ENCODE measurements at regions not wholly inside any gene's neighbourhood (a gene's known extent, or its start where the extent isn't known, plus 50 kb on each side); places are given as distances from the start of the nearest gene placed in this dataset.

- no peak for DNase-seq (ENCODE audit: extremely low spot score, unreplicated experiment)
- TF ChIP-seq, protein P1, sequence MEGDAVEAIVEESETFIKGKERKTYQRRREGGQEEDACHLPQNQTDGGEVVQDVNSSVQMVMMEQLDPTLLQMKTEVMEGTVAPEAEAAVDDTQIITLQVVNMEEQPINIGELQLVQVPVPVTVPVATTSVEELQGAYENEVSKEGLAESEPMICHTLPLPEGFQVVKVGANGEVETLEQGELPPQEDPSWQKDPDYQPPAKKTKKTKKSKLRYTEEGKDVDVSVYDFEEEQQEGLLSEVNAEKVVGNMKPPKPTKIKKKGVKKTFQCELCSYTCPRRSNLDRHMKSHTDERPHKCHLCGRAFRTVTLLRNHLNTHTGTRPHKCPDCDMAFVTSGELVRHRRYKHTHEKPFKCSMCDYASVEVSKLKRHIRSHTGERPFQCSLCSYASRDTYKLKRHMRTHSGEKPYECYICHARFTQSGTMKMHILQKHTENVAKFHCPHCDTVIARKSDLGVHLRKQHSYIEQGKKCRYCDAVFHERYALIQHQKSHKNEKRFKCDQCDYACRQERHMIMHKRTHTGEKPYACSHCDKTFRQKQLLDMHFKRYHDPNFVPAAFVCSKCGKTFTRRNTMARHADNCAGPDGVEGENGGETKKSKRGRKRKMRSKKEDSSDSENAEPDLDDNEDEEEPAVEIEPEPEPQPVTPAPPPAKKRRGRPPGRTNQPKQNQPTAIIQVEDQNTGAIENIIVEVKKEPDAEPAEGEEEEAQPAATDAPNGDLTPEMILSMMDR (IDR thresholded peaks at IDR 0.05) = no peak
- Mint-ChIP-seq H3K27ac (ENCODE audit: unreplicated experiment) (no peak overlapping the region), H3K4me3 (ENCODE audit: unreplicated experiment) (no peak overlapping the region), H3K27me3 (ENCODE audit: unreplicated experiment) (no peaks in the 10 kb centered on the region), H3K4me1 (ENCODE audit: unreplicated experiment) (no peaks in the 10 kb centered on the region), H3K9me3 (ENCODE audit: unreplicated experiment) (peaks cover 30% of the 10 kb centered on the region), H3K36me3 (ENCODE audit: unreplicated experiment) (no peaks in the 10 kb centered on the region)
Observed at GRCh38 chr3:74564560-74564959, 49.9 kb downstream of the CNTN3 start.

- TF ChIP-seq, protein P1 (IDR thresholded peaks at IDR 0.05) = no peak
- Mint-ChIP-seq H3K27ac (ENCODE audit: unreplicated experiment) (no peak overlapping the region), H3K4me3 (ENCODE audit: unreplicated experiment) (no peak overlapping the region), H3K4me1 (ENCODE audit: unreplicated experiment) (no peaks in the 10 kb centered on the region), H3K36me3 (ENCODE audit: unreplicated experiment) (no peaks in the 10 kb centered on the region), H3K9me3 (ENCODE audit: unreplicated experiment) (peaks cover 25% of the 10 kb centered on the region), H3K27me3 (ENCODE audit: unreplicated experiment) (no peaks in the 10 kb centered on the region)
- no peak for DNase-seq (ENCODE audit: extremely low spot score, unreplicated experiment)
Observed at GRCh38 chr3:74562558-74563269, 51.7 kb downstream of the CNTN3 start.

DNA sequence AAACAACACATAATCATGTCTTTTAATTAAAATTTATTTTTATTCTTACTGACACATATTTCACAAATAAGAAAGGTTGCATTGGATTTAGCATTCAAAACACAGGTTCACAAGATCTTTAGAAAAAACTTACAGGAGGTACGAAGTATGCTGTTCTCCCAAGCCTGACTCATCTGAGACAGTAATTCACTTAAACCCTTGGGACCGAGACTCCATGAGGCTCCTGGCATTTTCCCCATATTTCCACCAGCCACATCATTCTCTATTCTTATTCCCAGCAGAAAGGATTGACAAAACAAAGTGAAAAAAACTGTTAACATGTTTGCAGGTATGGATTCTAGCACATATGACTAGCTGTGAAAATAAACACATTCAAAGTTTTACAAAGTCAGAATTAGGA lies 52.6 kb downstream of the CNTN3 start:
- no peak overlapping the region for H3K4me3 Mint-ChIP-seq (ENCODE audit: unreplicated experiment)
- no peaks in the 10 kb centered on the region for H3K27me3 Mint-ChIP-seq (ENCODE audit: unreplicated experiment)
- H3K4me1 Mint-ChIP-seq (ENCODE audit: unreplicated experiment) = no peaks in the 10 kb centered on the region
- H3K27ac Mint-ChIP-seq (ENCODE audit: unreplicated experiment) = no peak overlapping the region
- no peak for DNase-seq (ENCODE audit: extremely low spot score, unreplicated experiment)
- H3K9me3 Mint-ChIP-seq (ENCODE audit: unreplicated experiment) = peaks cover 27% of the 10 kb centered on the region
- TF ChIP-seq, protein P1 (IDR thresholded peaks at IDR 0.05) = no peak
- H3K36me3 Mint-ChIP-seq (ENCODE audit: unreplicated experiment) = no peaks in the 10 kb centered on the region

- no peak for DNase-seq (ENCODE audit: extremely low spot score, unreplicated experiment)
- Mint-ChIP-seq H3K9me3 (ENCODE audit: unreplicated experiment) (peaks cover 28% of the 10 kb centered on the region), H3K27ac (ENCODE audit: unreplicated experiment) (no peak overlapping the region), H3K36me3 (ENCODE audit: unreplicated experiment) (no peaks in the 10 kb centered on the region), H3K4me3 (ENCODE audit: unreplicated experiment) (no peak overlapping the region), H3K27me3 (ENCODE audit: unreplicated experiment) (no peaks in the 10 kb centered on the region), H3K4me1 (ENCODE audit: unreplicated experiment) (no peaks in the 10 kb centered on the region)
- TF ChIP-seq, protein P1 (IDR thresholded peaks at IDR 0.05) = no peak
Observed at GRCh38 chr3:74559261-74559660, 55.2 kb downstream of the CNTN3 start.

GRCh38 chr3:74550686-74551085 lies 63.8 kb downstream of the CNTN3 start:
- Mint-ChIP-seq H3K4me1 (ENCODE audit: unreplicated experiment) (no peaks in the 10 kb centered on the region), H3K27me3 (ENCODE audit: unreplicated experiment) (no peaks in the 10 kb centered on the region), H3K27ac (ENCODE audit: unreplicated experiment) (no peak overlapping the region), H3K4me3 (ENCODE audit: unreplicated experiment) (no peak overlapping the region), H3K36me3 (ENCODE audit: unreplicated experiment) (no peaks in the 10 kb centered on the region), H3K9me3 (ENCODE audit: unreplicated experiment) (peaks cover 22% of the 10 kb centered on the region)
- no peak for DNase-seq (ENCODE audit: extremely low spot score, unreplicated experiment)
- TF ChIP-seq, protein P1 (IDR thresholded peaks at IDR 0.05) = no peak

All from osteocyte (in vitro differentiated cells).